Fibroblast of upper back skin (primary cell): ENCODE measurements at regions not wholly inside any gene's neighbourhood (a gene's known extent, or its start where the extent isn't known, plus 50 kb on each side); places are given as distances from the start of the nearest gene placed in this dataset.

Experiments used
- DNase-seq: peaks from one replicate; pipeline ENCODE4 v3.0.0-alpha.2; 2013

DNA sequence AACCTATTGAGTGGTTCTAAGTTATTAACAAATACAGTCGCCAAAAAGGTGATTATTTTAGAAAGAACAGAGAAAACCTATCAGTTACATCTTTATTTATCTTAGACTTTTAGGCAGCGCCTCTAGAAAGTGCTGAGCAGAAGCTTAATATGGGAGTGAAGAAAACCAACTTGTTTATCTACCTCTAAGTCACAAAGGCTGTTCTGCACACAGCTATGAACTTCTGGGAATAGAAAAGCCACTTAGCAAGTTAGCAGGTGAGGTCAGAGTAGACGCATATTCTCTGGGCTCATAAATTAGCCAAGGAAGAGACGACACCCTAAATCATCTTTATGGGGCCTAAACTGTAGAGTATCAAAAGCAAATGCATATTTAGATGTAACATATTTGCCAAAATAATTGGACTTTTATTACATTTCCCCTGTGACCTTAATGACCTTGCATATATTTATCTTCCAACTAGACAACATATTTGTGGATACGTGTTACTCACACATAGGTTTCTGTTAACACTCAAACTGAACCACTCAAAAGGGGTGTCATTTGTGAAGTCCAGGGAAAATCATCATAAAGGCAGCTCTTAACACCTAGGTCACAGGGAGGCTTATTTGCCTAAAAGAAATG is 267.1 kb downstream of the ADGB start:
- DNase-seq, result no peak

- DNase-seq, result no peak
Observed at GRCh38 chr6:146866731-146867414, 268.1 kb downstream of the ADGB start.

- no peak for DNase-seq
Observed at GRCh38 chr6:146868671-146869209, 270.0 kb downstream of the ADGB start.

- no peak for DNase-seq
Observed at GRCh38 chr6:146870760-146871159, 272.0 kb downstream of the ADGB start.

GRCh38 chr6:146871611-146872425 is 273.0 kb downstream of the ADGB start:
- peak; percentile 74 for DNase-seq

DNA sequence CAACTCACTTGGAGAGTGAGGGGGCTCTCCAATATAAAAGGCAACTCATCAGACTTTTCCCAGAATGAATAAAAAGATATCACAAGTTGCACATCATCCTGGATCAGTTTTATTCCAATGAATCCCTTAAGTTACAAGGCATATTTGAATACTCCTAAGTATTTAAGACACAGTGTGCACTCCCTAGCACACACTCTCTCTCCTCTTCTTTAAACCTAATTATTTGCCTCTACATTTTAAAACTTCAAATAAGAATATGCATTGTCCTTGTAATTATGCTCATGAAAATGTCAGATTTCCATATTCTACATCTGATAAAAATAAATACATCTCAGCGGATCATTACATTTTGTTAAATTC is 273.6 kb downstream of the ADGB start:
- DNase-seq, result no peak

DNA sequence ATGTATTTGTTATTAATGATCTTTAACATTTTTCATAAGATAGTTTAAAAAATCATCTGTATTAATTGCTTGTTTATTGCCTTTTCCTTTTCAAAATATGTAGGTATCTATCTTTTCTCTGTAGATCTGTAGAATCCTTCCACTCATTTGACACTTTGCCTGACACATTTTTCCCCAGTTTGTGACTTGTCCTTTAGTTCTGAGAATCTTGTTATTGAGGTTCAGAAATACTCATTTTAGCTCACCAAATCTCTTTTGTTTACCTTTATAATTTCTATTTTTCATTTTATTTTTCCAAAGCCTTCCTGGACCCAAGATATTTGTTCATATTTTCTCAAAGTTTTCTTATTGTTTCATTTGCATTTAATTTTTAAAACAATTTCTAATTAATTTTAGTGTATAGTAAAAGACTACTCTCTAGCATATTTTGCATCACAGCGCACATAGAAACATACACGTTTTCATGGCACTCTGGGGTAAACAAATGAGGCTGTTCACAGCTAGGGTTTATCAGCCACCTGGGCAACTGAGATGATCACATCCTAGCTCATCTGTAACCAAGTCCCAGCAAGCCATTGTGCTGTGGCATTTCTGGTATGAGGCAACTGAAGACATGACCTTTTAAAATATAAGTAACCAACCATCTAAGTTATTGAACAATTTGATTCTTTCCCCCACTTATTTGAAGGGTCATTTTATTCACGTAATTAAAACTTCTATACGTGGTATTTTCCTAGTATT is 275.7 kb downstream of the ADGB start:
- no peak for DNase-seq

GRCh38 chr6:146875927-146876270 is 277.1 kb downstream of the ADGB start:
- no peak for DNase-seq

DNA sequence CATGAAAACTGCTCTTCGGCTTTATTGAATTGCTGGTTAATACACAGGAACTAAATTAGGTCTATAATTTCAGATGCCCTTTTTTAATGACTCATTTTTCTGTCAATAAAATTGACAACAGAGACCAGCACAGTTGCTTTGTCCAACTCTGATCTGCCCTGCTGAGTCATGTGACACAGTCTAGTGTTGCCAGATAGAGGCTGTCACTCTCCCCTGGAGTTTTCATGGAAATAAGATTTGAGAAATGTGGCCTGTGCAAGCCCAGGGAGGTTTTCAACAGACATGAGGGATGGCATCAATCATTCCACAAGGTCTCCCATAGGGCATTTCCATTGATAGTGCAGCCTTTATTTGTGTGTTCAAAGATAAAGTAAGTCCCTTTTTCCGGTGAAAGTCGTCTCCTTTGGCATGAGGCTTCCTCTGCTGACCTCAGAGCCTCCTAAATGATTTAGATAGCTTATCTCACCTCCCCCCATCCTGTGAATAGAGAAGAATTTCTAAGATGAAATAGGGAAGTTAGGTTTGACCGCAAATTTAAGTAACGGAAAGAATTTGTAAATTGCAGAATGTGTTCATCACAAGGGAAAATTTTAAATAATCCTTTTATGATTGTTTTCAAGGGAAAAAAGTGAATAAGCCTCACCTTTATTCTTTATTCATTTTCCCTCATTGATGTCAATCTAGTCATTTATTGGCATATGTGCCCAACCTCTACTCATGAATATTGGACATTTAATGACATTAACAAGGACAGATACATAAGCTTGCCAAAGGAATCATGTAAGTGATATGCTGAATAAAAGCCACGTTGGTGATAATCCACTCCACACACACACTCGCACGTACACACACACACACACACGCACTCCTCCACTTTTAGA is 277.7 kb downstream of the ADGB start:
- DNase-seq, result peak; percentile 57

GRCh38 chr6:146878168-146878951 is 279.6 kb downstream of the ADGB start:
- DNase-seq, result no peak

DNA sequence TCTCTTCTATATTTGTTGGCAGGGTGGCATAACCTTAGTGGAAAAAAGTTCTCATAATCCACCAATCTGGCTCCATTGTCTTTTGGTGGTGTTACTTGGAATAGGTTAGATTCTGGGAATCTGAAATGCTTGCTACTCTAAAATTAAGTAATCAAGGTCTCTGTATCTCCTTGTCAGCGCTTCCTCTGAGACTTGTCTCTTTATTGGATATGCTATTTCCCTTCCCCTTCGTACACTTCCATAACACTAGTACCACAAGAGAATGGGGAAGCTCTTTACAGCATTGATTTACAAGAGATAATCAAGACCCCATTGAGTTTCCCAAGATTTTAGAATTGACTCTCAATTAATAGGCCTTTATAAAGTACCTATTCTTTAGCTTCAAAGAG is 280.2 kb downstream of the ADGB start:
- no peak for DNase-seq

- no peak for DNase-seq
Observed at GRCh38 chr6:146879406-146880117, 280.8 kb downstream of the ADGB start.

DNA sequence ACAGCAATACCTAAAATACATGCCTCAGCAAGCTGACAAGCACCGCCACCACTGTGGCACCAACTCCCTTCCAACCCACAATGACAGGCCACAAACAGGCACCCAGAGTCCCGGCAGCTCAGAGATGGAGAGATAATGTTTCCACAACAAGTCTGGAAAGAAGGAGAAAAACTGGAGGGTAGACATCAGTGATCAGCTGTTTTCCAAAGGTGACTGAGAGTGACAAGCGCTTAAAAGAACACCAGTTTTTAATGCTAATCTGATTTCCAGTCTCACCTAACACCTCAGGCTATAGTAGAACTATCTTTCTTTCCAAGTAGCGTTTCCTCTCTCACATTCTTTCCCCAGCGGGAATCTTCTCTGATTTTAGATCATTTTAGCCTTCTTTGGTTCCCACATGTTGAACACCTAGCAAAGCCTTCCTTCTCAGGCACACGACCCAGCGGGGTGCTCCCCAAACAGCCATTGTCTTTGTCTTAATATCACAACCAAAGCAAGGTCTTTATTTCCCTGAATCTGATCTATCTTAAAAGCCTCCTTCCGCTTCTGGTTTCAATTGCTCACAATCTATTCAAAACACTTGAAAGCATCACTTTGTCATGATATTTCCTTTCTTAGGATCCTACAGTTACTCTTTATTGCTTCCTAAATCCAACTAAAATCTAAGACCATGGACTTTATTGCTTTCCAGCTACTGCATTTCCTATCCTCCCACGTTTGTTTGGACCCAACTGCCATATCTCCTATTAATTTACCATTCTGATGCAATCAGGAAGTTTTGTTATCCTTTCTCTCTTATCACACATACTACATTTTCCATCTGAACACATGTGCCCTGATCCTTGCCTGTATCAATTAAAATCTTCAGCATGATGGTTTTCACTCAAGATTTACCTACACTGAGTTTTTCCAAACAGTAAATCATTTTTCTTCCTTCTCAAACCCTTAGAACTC is 282.7 kb downstream of the ADGB start:
- DNase-seq, result no peak

DNA sequence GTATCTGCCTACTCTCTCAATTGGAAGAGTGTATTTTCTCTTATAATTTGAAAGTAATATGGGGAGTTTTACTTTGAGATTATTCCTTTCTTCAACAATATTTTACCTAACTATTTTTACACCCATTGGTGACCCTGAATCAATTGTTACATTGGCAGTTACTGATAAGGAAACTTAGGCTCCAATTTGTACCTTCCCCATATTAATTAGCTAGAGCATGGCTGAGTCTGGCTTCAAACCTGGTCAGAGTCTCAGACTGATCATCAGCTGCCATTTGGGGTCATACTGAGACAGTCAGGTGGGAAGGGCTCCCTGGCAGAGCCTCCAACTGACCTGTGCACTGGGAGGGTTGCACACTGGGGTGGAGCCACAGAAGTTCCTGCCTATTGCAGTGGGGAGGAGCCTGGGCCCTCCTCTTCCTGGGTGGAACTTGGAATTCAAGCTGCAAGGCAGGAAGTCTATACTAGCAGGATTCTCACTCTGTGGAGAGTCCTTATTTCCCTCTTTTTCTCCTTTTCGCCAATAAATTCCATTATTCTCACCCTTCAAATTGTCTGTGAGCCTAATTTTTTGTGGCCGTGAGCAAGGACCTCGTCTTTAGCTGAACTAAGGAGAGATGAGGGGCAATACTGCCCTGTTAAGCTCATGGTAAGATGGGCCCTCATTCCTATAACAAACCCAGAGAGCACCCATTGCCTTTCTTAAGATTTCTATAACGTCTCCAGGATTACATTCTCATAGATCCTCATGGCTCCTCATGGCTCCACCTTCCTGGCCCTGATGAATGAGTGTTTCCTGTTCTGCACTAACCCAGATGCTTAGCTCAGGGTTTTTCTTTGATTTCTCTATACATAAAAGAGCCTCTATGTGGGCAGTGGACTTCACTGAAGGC is 285.1 kb downstream of the ADGB start:
- DNase-seq, result no peak

GRCh38 chr6:146884728-146885127 is 286.0 kb downstream of the ADGB start:
- DNase-seq, result no peak

DNA sequence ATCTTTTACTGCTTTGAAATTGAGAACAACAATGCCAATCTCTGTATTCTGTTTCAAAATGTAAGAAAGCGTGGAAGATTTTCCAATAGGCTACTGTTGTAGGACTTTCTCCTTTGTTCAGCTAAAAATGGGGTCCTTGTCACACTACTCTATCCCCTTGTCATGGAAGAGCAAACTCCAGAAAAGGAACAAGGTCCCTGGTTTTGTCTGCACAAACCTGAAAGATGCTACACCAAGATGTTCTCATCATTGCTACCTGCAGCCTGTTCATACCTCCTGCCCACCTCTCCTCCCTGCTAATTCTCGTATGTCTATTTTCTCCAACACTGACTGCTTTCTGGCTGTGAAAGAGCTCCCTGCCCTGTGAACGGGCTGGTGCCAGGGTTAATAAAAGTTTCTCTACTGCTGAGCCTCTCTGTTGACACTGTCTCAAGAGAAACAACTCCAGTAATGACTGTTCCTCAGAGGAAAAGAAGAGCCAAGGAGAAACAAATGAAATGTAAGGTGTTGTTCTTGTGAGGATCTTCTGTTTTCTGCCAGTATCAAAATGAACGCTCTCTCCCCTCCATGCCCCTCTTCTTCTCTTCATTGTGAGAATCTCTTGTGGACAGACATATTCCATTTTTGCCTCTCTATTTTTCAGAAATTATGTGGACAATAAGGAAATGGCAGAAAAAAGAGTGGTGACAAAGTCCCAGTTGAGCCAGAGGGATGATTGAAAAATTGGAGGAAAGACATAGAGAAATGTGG is 287.1 kb downstream of the ADGB start:
- no peak for DNase-seq

DNA sequence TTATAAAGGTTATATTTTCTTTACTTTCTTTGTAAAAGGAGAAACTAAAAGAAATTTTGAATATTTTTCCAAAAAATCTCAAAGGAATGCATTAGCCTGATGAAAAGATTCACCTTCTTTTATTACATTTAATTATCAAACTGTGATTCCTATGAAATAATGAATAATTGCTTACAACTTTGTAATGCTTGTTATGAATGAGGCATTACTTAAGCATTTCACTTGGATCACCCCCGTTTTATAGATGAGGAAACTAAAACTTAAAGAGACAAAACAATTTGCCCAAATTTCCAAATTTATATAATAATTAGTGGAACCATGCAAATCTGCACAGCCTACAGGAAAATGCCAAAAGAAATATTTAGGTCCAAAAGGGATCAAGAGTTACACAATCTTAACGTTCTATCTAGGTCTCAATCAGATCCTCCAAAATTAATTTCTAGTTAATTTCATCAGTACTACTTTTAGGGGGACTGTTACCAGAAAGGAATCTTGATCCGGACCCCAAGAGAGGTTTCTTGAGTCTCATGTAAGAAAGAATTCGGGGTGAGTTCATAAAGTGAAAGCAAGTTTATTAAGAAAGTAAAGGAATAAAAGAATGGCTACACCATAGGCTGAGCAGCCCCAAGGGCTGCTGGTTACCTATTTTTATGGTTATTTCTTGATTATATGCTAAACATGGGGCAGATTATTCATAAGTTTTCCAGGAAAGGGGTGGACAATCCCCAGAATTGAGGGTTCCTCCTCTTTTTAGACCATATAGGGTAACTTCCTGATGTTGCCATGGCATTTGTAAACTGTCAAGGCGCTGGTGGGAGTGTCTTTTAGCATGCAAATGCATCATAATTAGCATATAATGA is 288.0 kb downstream of the ADGB start:
- DNase-seq, result no peak
